Heart left ventricle (tissue), 16 donors: ENCODE measurements at regions not wholly inside any gene's neighbourhood (a gene's known extent, or its start where the extent isn't known, plus 50 kb on each side); places are given as distances from the start of the nearest gene placed in this dataset.

Source experiments
- ATAC-seq, 4 donors: fragments of 200-7000 bp; cut with Tn5 transposase; one replicate each; pipeline ENCODE4 v1.9.1; 2020 to 2022; ENCODE audit warnings: moderate library complexity in 4 of 4, mild to moderate bottlenecking in 3 of 4, moderate number of reproducible peaks in 1 of 4
- DNase-seq, 5 donors: peaks; one replicate each; pipeline ENCODE4 v3.0.0-alpha.2; 2020
- H3K27ac ChIP-seq, 12 donors: fragments of 200-600 bp; sonication (generic) in 4 of 12; one replicate each; pipeline versions ENCODE4 v1.5.0 to v1.8.0; 2016 to 2022; ENCODE audit warnings: mild to moderate bottlenecking in 2 of 12
- H3K27me3 ChIP-seq, 9 donors: fragments of 200-600 bp; sonication (generic) in 2 of 9; one replicate each; pipeline versions ENCODE4 v1.5.1 to v1.8.0; 2016 to 2022; ENCODE audit warnings: mild to moderate bottlenecking in 3 of 9
- H3K36me3 ChIP-seq, 9 donors: fragments of 200-600 bp; sonication (generic) in 2 of 9; one replicate each; pipeline versions ENCODE4 v1.5.0 to v1.8.0; 2018 to 2022; ENCODE audit warnings: mild to moderate bottlenecking in 2 of 9
- H3K4me1 ChIP-seq, 12 donors: fragments of 200-600 bp; sonication (generic) in 4 of 12; one replicate each; pipeline versions ENCODE4 v1.5.0 to v1.8.0; 2016 to 2022; ENCODE audit warnings: mild to moderate bottlenecking in 3 of 12
- H3K4me3 ChIP-seq, 12 donors: fragments of 200-600 bp; sonication (generic) in 4 of 12; one replicate each; pipeline versions ENCODE4 v1.5.0 to v1.8.0; 2017 to 2022; ENCODE audit warnings: mild to moderate bottlenecking in 9 of 12, moderate library complexity in 4 of 12
- H3K9me3 ChIP-seq, 12 donors: fragments of 200-600 bp; sonication (generic) in 4 of 12; one replicate each; pipeline versions ENCODE4 v1.5.0 to v1.8.0; 2016 to 2022; ENCODE audit warnings: mild to moderate bottlenecking in 1 of 12
- CTCF ChIP-seq, 12 donors: fragments of 200-600 bp; sonication (generic) in 4 of 12; IDR thresholded peaks; one replicate each; pipeline versions ENCODE4 v1.5.0 to v1.8.0; 2018 to 2022; ENCODE audit warnings: antibody characterized with exemption in 12 of 12, mild to moderate bottlenecking in 5 of 12
- POLR2A ChIP-seq, 2 donors: fragments of 450-650 bp; IDR thresholded peaks; one replicate each; pipeline ENCODE4 v1.6.1; 2017; ENCODE audit warnings: antibody characterized with exemption in 2 of 2, mild to moderate bottlenecking in 2 of 2, moderate library complexity in 2 of 2
- WGBS, 4 donors: extraction: QIAGEN DNeasy Blood & Tissue Kit in 2 of 4; methylation state at CpG; one replicate each; pipeline versions ENCODE4 v1.1.5 to v1.1.7; 2013 to 2018; 5-methylcytosine and 5-hydroxymethylcytosine counted together
- intact Hi-C, 10 donors: fragments of 100-400 bp; cut with DNase I; formaldehyde crosslinking; loops; one replicate each; pipeline versions ENCODE4 v1.11.1 to v1.14.2; 2022
- donor health status: ischemic (EF 13 %, LVEDD 7.1; RV severe dilation, severe dysfunction).
- donor health status: healthy with polysubstance abuse.
- donor health status: DM: no; HTN: yes; CAD: no.
- donor health status: DM: no; HTN: no; CAD: no.
- donor health status: ischemic (EF 25% LVEDD 6.9; RV normal size, moderate dysfunction).
- donor health status: ischemic (EF 25% LVEDD 5.7; RV mildly dilated, moderate dysfunction).
- donor health status: healthy.
- donor health status: DM: yes; HTN: yes; CAD: no.
- donor health status: ischemic (EF 35%, LVEDD 5.7; RV mildly dilated, moderate dysfunction).
- donor health status: nonischemic (EF 11% LVEDD 7.7; RV severe dilation, severe dysfunction).
- donor health status: DM: yes; HTN: yes; CAD: no.
- donor health status: PGD.
- donor health status: ischemic (EF 29% LVEDD 5.4; RV normal size, mild dysfunction).
- donor health status: nonischemic (EF 23%, LVEDD 6.1; RV moderate dilation, normal function).

GRCh38 chr14:53758141-53758540, 198.5 kb downstream of the BMP4 start:
- intact Hi-C loops = no loop called here
- Histone ChIP-seq H3K36me3 (no peaks in the 10 kb centered on the region), H3K27ac (no peak overlapping the region), H3K4me1 (no peaks in the 10 kb centered on the region), H3K9me3 (peaks cover 0 to 35% (median 5%) of the 10 kb centered on the region in 12 donors), H3K27me3 (no peaks in the 10 kb centered on the region), H3K4me3 (no peak overlapping the region)
- whole genome bisulfite sequencing, 4 donors = 83 to 93% (median 87%) methylated on average over 2 of the region's 2 CpGs
- DNase-seq (no peak), ATAC-seq (no peak)
- TF ChIP-seq POLR2A (IDR thresholded peaks at IDR 0.05) (no peak), CTCF (IDR thresholded peaks at IDR 0.05) (no peak)

GRCh38 chr14:53757732-53758131, 198.9 kb downstream of the BMP4 start:
- ATAC-seq = no peak
- Histone ChIP-seq H3K36me3 (no peaks in the 10 kb centered on the region), H3K27ac (no peak overlapping the region), H3K4me3 (no peak overlapping the region), H3K27me3 (no peaks in the 10 kb centered on the region), H3K9me3 (peaks cover 0 to 37% (median 3%) of the 10 kb centered on the region in 12 donors), H3K4me1 (no peaks in the 10 kb centered on the region)
- no peak for TF ChIP-seq CTCF (IDR thresholded peaks at IDR 0.05)
- TF ChIP-seq POLR2A (IDR thresholded peaks at IDR 0.05) = no peak
- DNase-seq = no peak
- intact Hi-C loops = no loop called here

- intact Hi-C loops = no loop called here
- DNase-seq (peak in 3 of 5 donors; percentile 13 to 49 (median 19)), ATAC-seq (peak in 1 of 4 donors; percentile 73)
- Histone ChIP-seq H3K27me3 (no peaks in the 10 kb centered on the region), H3K36me3 (no peaks in the 10 kb centered on the region), H3K27ac (no peak overlapping the region), H3K9me3 (peaks cover 0 to 6% (median 0%) of the 10 kb centered on the region in 12 donors), H3K4me3 (no peak overlapping the region), H3K4me1 (no peaks in the 10 kb centered on the region)
- WGBS, 4 donors = 59 to 83% (median 77%) methylated on average over 3 of the region's 3 CpGs
- TF ChIP-seq POLR2A (IDR thresholded peaks at IDR 0.05) = no peak
- no peak for TF ChIP-seq CTCF (IDR thresholded peaks at IDR 0.05)
Observed at GRCh38 chr14:53751650-53752049, 205.0 kb downstream of the BMP4 start.

- 70 to 86% (median 78%) methylated on average over 1 of the region's 1 CpG for WGBS, 4 donors
- TF ChIP-seq CTCF (IDR thresholded peaks at IDR 0.05) (no peak), POLR2A (IDR thresholded peaks at IDR 0.05) (no peak)
- no peaks in the 10 kb centered on the region for H3K27me3 ChIP-seq
- no peak for DNase-seq
- H3K27ac ChIP-seq = no peak overlapping the region
- H3K4me1 ChIP-seq = no peaks in the 10 kb centered on the region
- H3K9me3 ChIP-seq = peaks cover 0 to 6% (median 0%) of the 10 kb centered on the region in 12 donors
- no peak overlapping the region for H3K4me3 ChIP-seq
- H3K36me3 ChIP-seq = no peaks in the 10 kb centered on the region
- intact Hi-C loops = no loop called here
- ATAC-seq = no peak
Observed at GRCh38 chr14:53748691-53749090, 207.9 kb downstream of the BMP4 start.
